SK-N-SH (cell line): ENCODE measurements at regions not wholly inside any gene's neighbourhood (a gene's known extent, or its start where the extent isn't known, plus 50 kb on each side); places are given as distances from the start of the nearest gene placed in this dataset.

Experiments used
- CTCF ChIA-PET: fragments of 300-600, 350-600 bp; formaldehyde crosslinking; extraction: SDS; loops from one replicate; lab custom pipeline; 2021; lab: Yijun Ruan, JAX
- POLR2A ChIA-PET: fragments of 350-600 bp; sonication (Branson Sonifier 250); formaldehyde crosslinking; extraction: SDS; loops from one replicate; lab custom pipeline; 2020; ENCODE audit warnings: antibody characterized with exemption, inconsistent platforms; lab: Yijun Ruan, JAX
- DNase-seq: peaks from one replicate; pipeline ENCODE4 v3.0.0; 2012
- H2AFZ ChIP-seq: fragments of 200-600 bp; sonication (generic); 2 replicates; pipeline ENCODE4 v1.8.1; 2016; ENCODE audit warnings: antibody characterized with exemption, mild to moderate bottlenecking, low read depth
- H3F3A ChIP-seq: fragments of 200-600 bp; sonication (generic); replicated peaks from 2 replicates; pipeline ENCODE3; 2016; ENCODE audit warnings: antibody characterized with exemption, mild to moderate bottlenecking; ENCODE audit not compliant: insufficient read depth
- H3K27ac ChIP-seq, 2 experiments: fragments of 200-500 bp in 1 of 2; fragments of 200-600 bp in 1 of 2; sonication (Bioruptor generic) in 1 of 2; sonication (generic), shearing (Covaris generic) in 1 of 2; 2 replicates each; pipeline versions ENCODE4 v1.5.1 to v1.6.1; 2014 to 2016; ENCODE audit warnings: low read depth in 2 of 2, inconsistent platforms in 1 of 2, low read length in 1 of 2, mild to moderate bottlenecking in 1 of 2, mixed read lengths in 1 of 2
- H3K27me3 ChIP-seq: fragments of 200-600 bp; sonication (generic), shearing (Covaris generic); 2 replicates; pipeline ENCODE4 v1.6.1; 2016; ENCODE audit warnings: mixed run types; ENCODE audit not compliant: insufficient read depth
- H3K36me3 ChIP-seq, 2 experiments: fragments of 200-500 bp in 1 of 2; fragments of 200-600 bp in 1 of 2; sonication (Bioruptor generic) in 1 of 2; sonication (generic) in 1 of 2; replicated peaks in 1 of 2; 2 replicates each; pipeline versions ENCODE3 to v1.5.1; 2014 to 2016; ENCODE audit warnings: low read length in 1 of 2, mild to moderate bottlenecking in 1 of 2; ENCODE audit not compliant: insufficient read depth in 2 of 2, control insufficient read depth in 1 of 2
- H3K4me1 ChIP-seq, 2 experiments: fragments of 200-500 bp in 1 of 2; fragments of 200-600 bp in 1 of 2; sonication (Bioruptor generic) in 1 of 2; sonication (generic), shearing (Covaris generic) in 1 of 2; 2 replicates each; pipeline versions ENCODE4 v1.5.1 to v1.6.1; 2014 to 2016; ENCODE audit warnings: low read depth in 1 of 2, low read length in 1 of 2, mixed run types in 1 of 2; ENCODE audit not compliant: insufficient read depth in 2 of 2, control insufficient read depth in 1 of 2
- H3K4me2 ChIP-seq: fragments of 200-600 bp; sonication (generic), shearing (Covaris generic); 2 replicates; pipeline ENCODE4 v1.6.1; 2017; ENCODE audit warnings: mixed run types
- H3K4me3 ChIP-seq, 2 experiments: fragments of 200-500 bp in 1 of 2; fragments of 200-600 bp in 1 of 2; sonication (Bioruptor generic) in 1 of 2; sonication (generic), shearing (Covaris generic) in 1 of 2; 2 replicates each; pipeline versions ENCODE4 v1.5.1 to v1.8.1; 2014 to 2016; ENCODE audit warnings: low read depth in 2 of 2, inconsistent platforms in 1 of 2, low read length in 1 of 2, mild to moderate bottlenecking in 1 of 2, mixed read lengths in 1 of 2, moderate library complexity in 1 of 2
- H3K79me2 ChIP-seq: fragments of 200-600 bp; sonication (generic); 2 replicates; pipeline ENCODE4 v1.8.1; 2017; ENCODE audit warnings: mild to moderate bottlenecking; ENCODE audit not compliant: insufficient read depth
- H3K9ac ChIP-seq: fragments of 200-600 bp; sonication (generic); 2 replicates; pipeline ENCODE4 v1.6.1; 2017; ENCODE audit warnings: mixed run types
- H3K9me2 ChIP-seq: fragments of 200-600 bp; sonication (generic); 2 replicates; pipeline ENCODE4 v1.6.1; 2017; ENCODE audit warnings: mixed run types
- H3K9me3 ChIP-seq: fragments of 200-600 bp; sonication (generic); 2 replicates; pipeline ENCODE4 v1.6.1; 2017; ENCODE audit warnings: mixed run types, mild to moderate bottlenecking, moderate library complexity
- H4K20me1 ChIP-seq: fragments of 200-600 bp; sonication (generic); 2 replicates; pipeline ENCODE4 v1.6.1; 2017; ENCODE audit warnings: mild to moderate bottlenecking, mixed run types; ENCODE audit not compliant: insufficient read depth
- CTCF ChIP-seq: fragments of 200-600 bp; sonication (generic); IDR thresholded peaks from 2 replicates; pipeline ENCODE4 v1.6.1; 2017; ENCODE audit warnings: antibody characterized with exemption, mild to moderate bottlenecking, moderate library complexity
- ELF1 ChIP-seq: IDR thresholded peaks from 2 replicates; pipeline ENCODE4 v1.4.0; 2012
- EZH2phosphoT487 ChIP-seq: fragments of 200-600 bp; sonication (generic); IDR thresholded peaks from 2 replicates; pipeline ENCODE4 v1.6.1; 2017; ENCODE audit warnings: low read depth, mixed run types, mild to moderate bottlenecking, antibody characterized with exemption, moderate library complexity, borderline replicate concordance
- JUND ChIP-seq: IDR thresholded peaks from 2 replicates; pipeline ENCODE4 v1.4.0; 2012
- NRF1 ChIP-seq: IDR thresholded peaks from 2 replicates; pipeline ENCODE4 v1.6.1; 2012; ENCODE audit warnings: low read depth, mild to moderate bottlenecking, low read length
- RAD21 ChIP-seq: IDR thresholded peaks from 2 replicates; pipeline ENCODE4 v1.6.1; 2012; ENCODE audit warnings: mild to moderate bottlenecking, low read length
- SIN3A ChIP-seq: IDR thresholded peaks from 2 replicates; pipeline ENCODE4 v1.6.1; 2012; ENCODE audit warnings: low read depth, mild to moderate bottlenecking, low read length, moderate library complexity, borderline replicate concordance
- TCF12 ChIP-seq: IDR thresholded peaks from 2 replicates; pipeline ENCODE4 v1.4.0; 2012
- TEAD4 ChIP-seq: IDR thresholded peaks from 2 replicates; pipeline ENCODE4 v1.4.0; 2012; ENCODE audit warnings: mild to moderate bottlenecking, borderline replicate concordance; ENCODE audit not compliant: insufficient read depth
- USF1 ChIP-seq: IDR thresholded peaks from 2 replicates; pipeline ENCODE4 v1.4.0; 2012; ENCODE audit warnings: low read depth, borderline replicate concordance
- YY1 ChIP-seq: IDR thresholded peaks from 2 replicates; pipeline ENCODE4 v1.4.0; 2012; ENCODE audit warnings: low read depth, mild to moderate bottlenecking
- WGBS: methylation state at CpG from one replicate; pipeline ENCODE4 v1.1.6; 2017; ENCODE audit warnings: low lambda C conversion rate; 5-methylcytosine and 5-hydroxymethylcytosine counted together
- TF ChIP-seq, protein P1 (sequence below): fragments of 150-350 bp; IDR thresholded peaks from 2 replicates; pipeline ENCODE4 v1.6.1; 2016; ENCODE audit warnings: mild to moderate bottlenecking, low read depth, low read length
- TF ChIP-seq, protein P2 (sequence below): IDR thresholded peaks from 2 replicates; pipeline ENCODE4 v1.4.0; 2012; ENCODE audit warnings: low read depth
- TF ChIP-seq, protein P3 (sequence below): IDR thresholded peaks from 2 replicates; pipeline ENCODE4 v1.4.0; 2012; ENCODE audit warnings: low read depth, borderline replicate concordance

- H2AFZ ChIP-seq = no peak overlapping the region; the same call in 1 of the 2 replicates
- H3K9me3 ChIP-seq = no peaks in the 10 kb centered on the region
- no peaks in the 10 kb centered on the region for H3F3A ChIP-seq
- H3K9me2 ChIP-seq = no peaks in the 10 kb centered on the region
- no peak overlapping the region for H3K9ac ChIP-seq
- ChIA-PET POLR2A (no interaction called here), CTCF (no interaction called here)
- H3K36me3 ChIP-seq = no peaks in the 10 kb centered on the region
- peak overlapping the region in 1 of 2 experiments; percentile 41; a peak in 1 of 4 replicates for H3K27ac ChIP-seq
- no peaks in the 10 kb centered on the region for H3K79me2 ChIP-seq
- TF ChIP-seq JUND (no peak), TCF12 (no peak), USF1 (no peak), RAD21 (no peak), ELF1 (no peak)
- TF ChIP-seq, protein P1, sequence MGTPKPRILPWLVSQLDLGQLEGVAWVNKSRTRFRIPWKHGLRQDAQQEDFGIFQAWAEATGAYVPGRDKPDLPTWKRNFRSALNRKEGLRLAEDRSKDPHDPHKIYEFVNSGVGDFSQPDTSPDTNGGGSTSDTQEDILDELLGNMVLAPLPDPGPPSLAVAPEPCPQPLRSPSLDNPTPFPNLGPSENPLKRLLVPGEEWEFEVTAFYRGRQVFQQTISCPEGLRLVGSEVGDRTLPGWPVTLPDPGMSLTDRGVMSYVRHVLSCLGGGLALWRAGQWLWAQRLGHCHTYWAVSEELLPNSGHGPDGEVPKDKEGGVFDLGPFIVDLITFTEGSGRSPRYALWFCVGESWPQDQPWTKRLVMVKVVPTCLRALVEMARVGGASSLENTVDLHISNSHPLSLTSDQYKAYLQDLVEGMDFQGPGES = no peak
- TF ChIP-seq, protein P2, sequence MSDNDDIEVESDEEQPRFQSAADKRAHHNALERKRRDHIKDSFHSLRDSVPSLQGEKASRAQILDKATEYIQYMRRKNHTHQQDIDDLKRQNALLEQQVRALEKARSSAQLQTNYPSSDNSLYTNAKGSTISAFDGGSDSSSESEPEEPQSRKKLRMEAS = no peak
- peaks cover 5 to 13% of the 10 kb centered on the region in 2 experiments; a peak in 2 of 4 replicates for H3K4me1 ChIP-seq
- peak overlapping the region; percentile 46; the same call in 1 of the 2 replicates for H3K4me2 ChIP-seq
- no peak for DNase-seq
- WGBS = 77% methylated on average over 2 of the region's 3 CpGs
- H4K20me1 ChIP-seq = no peaks in the 10 kb centered on the region
- H3K27me3 ChIP-seq = no peaks in the 10 kb centered on the region
- no peak overlapping the region for H3K4me3 ChIP-seq
Measured at GRCh38 chr12:105742567-105742874, 396.2 kb downstream of the NUAK1 start.

- Histone ChIP-seq H3K4me2 (no peak overlapping the region), H3K9ac (no peak overlapping the region), H3K79me2 (no peaks in the 10 kb centered on the region), H3K36me3 (no peaks in the 10 kb centered on the region), H3F3A (no peaks in the 10 kb centered on the region), H3K9me2 (no peaks in the 10 kb centered on the region), H4K20me1 (no peaks in the 10 kb centered on the region), H3K4me3 (no peak overlapping the region)
- 89% methylated on average over 4 of the region's 4 CpGs for WGBS
- TF ChIP-seq TCF12 = no peak
- TF ChIP-seq, all 33 proteins: peak for 0
- Histone ChIP-seq H3K9me3 (no peaks in the 10 kb centered on the region), H3K27ac (no peak overlapping the region), H3K4me1 (peaks cover 5 to 13% of the 10 kb centered on the region in 2 experiments; a peak in 2 of 4 replicates), H3K27me3 (no peaks in the 10 kb centered on the region), H2AFZ (no peak overlapping the region)
- ChIA-PET POLR2A (no interaction called here), CTCF (interaction anchor here (1.0 kb wide), 1 partner anchor 389 kb away, joined by 3 read pairs; no protein-coding TSS in a partner anchor)
- DNase-seq = no peak
Measured at GRCh38 chr12:105744371-105745058, 394.2 kb downstream of the NUAK1 start.

DNA sequence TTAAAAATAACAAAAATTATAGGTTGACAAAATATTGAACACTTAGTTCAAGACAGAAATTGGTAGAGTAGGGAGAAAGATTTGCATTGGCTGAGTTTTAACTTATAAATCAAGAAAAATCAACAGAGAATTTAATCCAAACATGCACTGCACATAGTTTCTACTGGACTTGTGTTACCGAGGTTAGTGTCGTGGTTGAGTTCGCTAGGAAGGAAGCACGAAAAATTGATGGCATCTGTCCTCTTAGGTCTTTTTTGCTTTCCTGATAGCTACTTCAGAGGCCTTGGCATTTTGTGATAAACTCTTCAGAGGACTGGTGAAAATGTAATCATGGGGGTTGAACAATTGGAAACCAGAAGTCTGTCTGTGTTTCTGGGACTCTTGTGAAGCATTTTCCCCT, 392.9 kb downstream of the NUAK1 start:
- POLR2A ChIA-PET = no interaction called here
- Histone ChIP-seq H3K4me3 (no peak overlapping the region), H3K79me2 (no peaks in the 10 kb centered on the region), H3K27ac (no peak overlapping the region), H3K4me2 (no peak overlapping the region), H3K4me1 (peaks cover 5 to 7% of the 10 kb centered on the region in 2 experiments; a peak in 2 of 4 replicates), H3K27me3 (no peaks in the 10 kb centered on the region), H3K36me3 (no peaks in the 10 kb centered on the region), H3K9ac (no peak overlapping the region), H3F3A (no peaks in the 10 kb centered on the region), H4K20me1 (no peaks in the 10 kb centered on the region), H3K9me2 (no peaks in the 10 kb centered on the region), H3K9me3 (no peaks in the 10 kb centered on the region), H2AFZ (no peak overlapping the region)
- WGBS = 80% methylated on average over 4 of the region's 4 CpGs
- no peak for DNase-seq
- CTCF ChIA-PET = no interaction called here
- TF ChIP-seq TEAD4 = no peak
- TF ChIP-seq CTCF = no peak
- TF ChIP-seq YY1 = no peak
- no peak for TF ChIP-seq JUND
- TF ChIP-seq, protein P3, sequence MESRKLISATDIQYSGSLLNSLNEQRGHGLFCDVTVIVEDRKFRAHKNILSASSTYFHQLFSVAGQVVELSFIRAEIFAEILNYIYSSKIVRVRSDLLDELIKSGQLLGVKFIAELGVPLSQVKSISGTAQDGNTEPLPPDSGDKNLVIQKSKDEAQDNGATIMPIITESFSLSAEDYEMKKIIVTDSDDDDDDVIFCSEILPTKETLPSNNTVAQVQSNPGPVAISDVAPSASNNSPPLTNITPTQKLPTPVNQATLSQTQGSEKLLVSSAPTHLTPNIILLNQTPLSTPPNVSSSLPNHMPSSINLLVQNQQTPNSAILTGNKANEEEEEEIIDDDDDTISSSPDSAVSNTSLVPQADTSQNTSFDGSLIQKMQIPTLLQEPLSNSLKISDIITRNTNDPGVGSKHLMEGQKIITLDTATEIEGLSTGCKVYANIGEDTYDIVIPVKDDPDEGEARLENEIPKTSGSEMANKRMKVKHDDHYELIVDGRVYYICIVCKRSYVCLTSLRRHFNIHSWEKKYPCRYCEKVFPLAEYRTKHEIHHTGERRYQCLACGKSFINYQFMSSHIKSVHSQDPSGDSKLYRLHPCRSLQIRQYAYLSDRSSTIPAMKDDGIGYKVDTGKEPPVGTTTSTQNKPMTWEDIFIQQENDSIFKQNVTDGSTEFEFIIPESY = no peak
- TF ChIP-seq NRF1 = no peak
- no peak for TF ChIP-seq SIN3A
- TF ChIP-seq TCF12 = no peak
- no peak for TF ChIP-seq EZH2phosphoT487
